Liver (tissue), 3 donors: ENCODE measurements at regions not wholly inside any gene's neighbourhood (a gene's known extent, or its start where the extent isn't known, plus 50 kb on each side); places are given as distances from the start of the nearest gene placed in this dataset.

Source experiments
- CTCF ChIP-seq: fragments of 150-350 bp; IDR thresholded peaks from 2 replicates; pipeline ENCODE4 v1.5.1; 2017; ENCODE audit warnings: improper control_type of control experiment, low read depth, low read length; ENCODE audit not compliant: missing input control
- EGR1 ChIP-seq, 2 donors: IDR thresholded peaks; 2 replicates each; pipeline ENCODE4 v1.6.1; 2016 to 2018; ENCODE audit warnings: antibody characterized with exemption in 2 of 2, low read depth in 2 of 2
- FOXA1 ChIP-seq: IDR thresholded peaks from 2 replicates; pipeline ENCODE4 v1.6.1; 2016; ENCODE audit warnings: antibody characterized with exemption
- GABPA ChIP-seq, 2 donors: IDR thresholded peaks in 1 of 2; conservative IDR thresholded peaks in 1 of 2; 2 replicates each; pipeline ENCODE4 v1.6.1; 2016; ENCODE audit warnings: antibody characterized with exemption in 2 of 2, mild to moderate bottlenecking in 1 of 2, moderate library complexity in 1 of 2
- JUND ChIP-seq, 2 donors: IDR thresholded peaks; 2 replicates each; pipeline ENCODE4 v1.6.1; 2016; ENCODE audit warnings: antibody characterized with exemption in 2 of 2
- RAD21 ChIP-seq, 2 donors: IDR thresholded peaks; 2 replicates each; pipeline ENCODE4 v1.6.1; 2016; ENCODE audit warnings: antibody characterized with exemption in 2 of 2, mild to moderate bottlenecking in 2 of 2
- REST ChIP-seq: IDR thresholded peaks from 2 replicates; pipeline ENCODE4 v1.6.1; 2016; ENCODE audit warnings: antibody characterized with exemption, mild to moderate bottlenecking
- SP1 ChIP-seq: IDR thresholded peaks from 2 replicates; pipeline ENCODE4 v1.6.1; 2018; ENCODE audit warnings: antibody characterized with exemption, mild to moderate bottlenecking
- TAF1 ChIP-seq: conservative IDR thresholded peaks from 2 replicates; pipeline ENCODE4 v1.6.1; 2016; ENCODE audit warnings: antibody characterized with exemption, mild to moderate bottlenecking
- YY1 ChIP-seq: IDR thresholded peaks from 2 replicates; pipeline ENCODE4 v1.6.1; 2016; ENCODE audit warnings: antibody characterized with exemption, mild to moderate bottlenecking
- TF ChIP-seq, protein P1 (sequence below): IDR thresholded peaks from 2 replicates; pipeline ENCODE4 v1.6.1; 2016; ENCODE audit warnings: antibody characterized with exemption
- TF ChIP-seq, protein P2 (sequence below): IDR thresholded peaks from 2 replicates; pipeline ENCODE4 v1.6.1; 2016; ENCODE audit warnings: antibody characterized with exemption
- TF ChIP-seq, protein P3 (sequence below): IDR thresholded peaks from 2 replicates; pipeline ENCODE4 v1.6.1; 2016; ENCODE audit warnings: antibody characterized with exemption
- donor health status: healthy.
- donor health status: healthy.

- TF ChIP-seq CTCF: no peak
- no peak for TF ChIP-seq REST
- TF ChIP-seq, protein P1, sequence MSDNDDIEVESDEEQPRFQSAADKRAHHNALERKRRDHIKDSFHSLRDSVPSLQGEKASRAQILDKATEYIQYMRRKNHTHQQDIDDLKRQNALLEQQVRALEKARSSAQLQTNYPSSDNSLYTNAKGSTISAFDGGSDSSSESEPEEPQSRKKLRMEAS: no peak
- TF ChIP-seq SP1: no peak
- no peak for TF ChIP-seq YY1
- TF ChIP-seq JUND (IDR thresholded peaks at IDR 0.05): no peak
- no peak for TF ChIP-seq RAD21 (IDR thresholded peaks at IDR 0.05)
- no peak for TF ChIP-seq TAF1
- TF ChIP-seq GABPA (IDR thresholded peaks at IDR 0.05 in 1 of 2, conservative IDR thresholded peaks at IDR 0.05 in 1 of 2): no peak
- TF ChIP-seq, protein P2, sequence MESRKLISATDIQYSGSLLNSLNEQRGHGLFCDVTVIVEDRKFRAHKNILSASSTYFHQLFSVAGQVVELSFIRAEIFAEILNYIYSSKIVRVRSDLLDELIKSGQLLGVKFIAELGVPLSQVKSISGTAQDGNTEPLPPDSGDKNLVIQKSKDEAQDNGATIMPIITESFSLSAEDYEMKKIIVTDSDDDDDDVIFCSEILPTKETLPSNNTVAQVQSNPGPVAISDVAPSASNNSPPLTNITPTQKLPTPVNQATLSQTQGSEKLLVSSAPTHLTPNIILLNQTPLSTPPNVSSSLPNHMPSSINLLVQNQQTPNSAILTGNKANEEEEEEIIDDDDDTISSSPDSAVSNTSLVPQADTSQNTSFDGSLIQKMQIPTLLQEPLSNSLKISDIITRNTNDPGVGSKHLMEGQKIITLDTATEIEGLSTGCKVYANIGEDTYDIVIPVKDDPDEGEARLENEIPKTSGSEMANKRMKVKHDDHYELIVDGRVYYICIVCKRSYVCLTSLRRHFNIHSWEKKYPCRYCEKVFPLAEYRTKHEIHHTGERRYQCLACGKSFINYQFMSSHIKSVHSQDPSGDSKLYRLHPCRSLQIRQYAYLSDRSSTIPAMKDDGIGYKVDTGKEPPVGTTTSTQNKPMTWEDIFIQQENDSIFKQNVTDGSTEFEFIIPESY: no peak
- TF ChIP-seq, protein P3, sequence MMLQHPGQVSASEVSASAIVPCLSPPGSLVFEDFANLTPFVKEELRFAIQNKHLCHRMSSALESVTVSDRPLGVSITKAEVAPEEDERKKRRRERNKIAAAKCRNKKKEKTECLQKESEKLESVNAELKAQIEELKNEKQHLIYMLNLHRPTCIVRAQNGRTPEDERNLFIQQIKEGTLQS: no peak
- no peak for TF ChIP-seq EGR1 (IDR thresholded peaks at IDR 0.05; ENCODE audit: low read depth in 2 of 2)
- TF ChIP-seq FOXA1: no peak
Measured at GRCh38 chr6:67210450-67210849, 1424.6 kb upstream of the ADGRB3 start.
